Fibroblast of skin of scalp (primary cell): ENCODE measurements at regions not wholly inside any gene's neighbourhood (a gene's known extent, or its start where the extent isn't known, plus 50 kb on each side); places are given as distances from the start of the nearest gene placed in this dataset.
"Not testable (repeated sequence)": the region's sequence is repeated elsewhere in the genome, so short reads cannot be mapped to it uniquely, and the experiment has no call there.

ENCODE experiments used
- DNase-seq: peaks from one replicate; pipeline ENCODE4 v3.0.0-alpha.2; 2013

DNA sequence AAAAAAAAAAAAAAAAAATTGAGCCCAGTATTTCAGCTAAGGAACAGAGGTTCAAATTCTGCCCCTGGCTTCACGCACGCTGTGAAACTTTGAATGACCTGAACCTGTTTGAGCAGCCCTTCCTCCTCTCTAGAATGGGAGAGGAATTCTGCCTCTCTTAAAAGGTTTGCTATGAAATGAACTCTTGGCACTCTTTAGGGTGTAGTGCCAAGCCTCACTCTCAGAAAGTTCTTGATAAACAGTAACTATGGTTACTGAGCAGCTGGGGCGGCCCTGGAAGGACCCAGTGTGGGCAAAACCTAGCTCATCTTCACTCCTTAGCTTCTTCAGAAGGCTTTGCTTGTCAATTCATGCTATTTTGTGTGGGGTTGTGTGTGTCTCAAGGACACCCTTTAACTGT, 73.7 kb downstream of the GEMIN8 start:
- DNase-seq: no peak

DNA sequence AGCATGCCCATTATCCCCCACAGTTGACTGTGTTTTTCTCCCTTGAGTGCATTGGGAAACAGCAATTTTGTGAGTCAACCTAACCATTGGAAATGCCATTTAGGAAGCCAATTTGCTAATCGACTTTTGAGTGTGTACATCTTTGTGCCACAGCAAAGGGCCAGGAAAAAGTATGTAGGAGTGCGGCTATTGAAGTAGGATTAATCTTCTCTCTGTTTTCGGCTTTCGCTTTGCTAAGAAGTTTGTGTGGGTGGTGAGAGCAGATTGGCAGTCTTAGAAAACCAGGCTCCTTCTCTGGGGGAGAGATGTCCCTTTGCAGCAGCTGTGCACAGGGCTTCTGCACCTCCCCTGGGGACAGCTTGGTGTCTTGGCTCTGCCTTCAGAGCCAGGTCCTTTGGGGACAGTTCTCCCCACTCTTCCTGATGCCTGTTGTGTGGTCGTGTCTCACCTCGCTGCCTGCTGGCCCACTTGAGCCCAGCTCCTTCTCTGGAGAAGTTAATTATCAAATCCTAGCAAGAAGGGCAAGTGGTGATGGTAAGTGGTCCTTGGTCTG, 74.5 kb downstream of the GEMIN8 start:
- no peak for DNase-seq

GRCh38 chrX:13952581-13952980, 77.1 kb downstream of the GEMIN8 start:
- DNase-seq: no peak

GRCh38 chrX:13946223-13946622, 83.5 kb downstream of the GEMIN8 start:
- not testable (repeated sequence) for DNase-seq

- DNase-seq: not testable (repeated sequence)
Observed at GRCh38 chrX:13945787-13946186, 83.9 kb downstream of the GEMIN8 start.

DNA sequence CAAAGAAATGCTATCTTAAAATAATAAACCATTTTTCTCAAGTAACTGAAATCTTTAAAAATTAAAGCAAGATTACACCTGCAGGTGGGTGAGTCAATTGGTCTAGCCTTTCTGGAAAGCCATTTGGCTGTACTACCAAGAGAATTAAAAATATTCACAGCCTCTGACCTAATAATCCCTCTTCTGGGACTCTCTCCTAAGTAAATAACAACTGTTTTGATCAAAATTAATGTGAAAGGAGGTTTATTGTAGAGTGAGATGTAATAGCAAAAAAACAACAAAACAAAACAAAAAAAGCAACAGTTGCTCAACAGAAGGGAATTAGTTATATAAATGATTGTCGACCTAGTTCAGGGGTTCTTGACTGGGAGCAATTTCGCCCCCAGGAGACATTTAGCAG, 89.0 kb downstream of the GEMIN8 start:
- DNase-seq: no peak

GRCh38 chrX:13939741-13940597, 89.7 kb downstream of the GEMIN8 start:
- no peak for DNase-seq

DNA sequence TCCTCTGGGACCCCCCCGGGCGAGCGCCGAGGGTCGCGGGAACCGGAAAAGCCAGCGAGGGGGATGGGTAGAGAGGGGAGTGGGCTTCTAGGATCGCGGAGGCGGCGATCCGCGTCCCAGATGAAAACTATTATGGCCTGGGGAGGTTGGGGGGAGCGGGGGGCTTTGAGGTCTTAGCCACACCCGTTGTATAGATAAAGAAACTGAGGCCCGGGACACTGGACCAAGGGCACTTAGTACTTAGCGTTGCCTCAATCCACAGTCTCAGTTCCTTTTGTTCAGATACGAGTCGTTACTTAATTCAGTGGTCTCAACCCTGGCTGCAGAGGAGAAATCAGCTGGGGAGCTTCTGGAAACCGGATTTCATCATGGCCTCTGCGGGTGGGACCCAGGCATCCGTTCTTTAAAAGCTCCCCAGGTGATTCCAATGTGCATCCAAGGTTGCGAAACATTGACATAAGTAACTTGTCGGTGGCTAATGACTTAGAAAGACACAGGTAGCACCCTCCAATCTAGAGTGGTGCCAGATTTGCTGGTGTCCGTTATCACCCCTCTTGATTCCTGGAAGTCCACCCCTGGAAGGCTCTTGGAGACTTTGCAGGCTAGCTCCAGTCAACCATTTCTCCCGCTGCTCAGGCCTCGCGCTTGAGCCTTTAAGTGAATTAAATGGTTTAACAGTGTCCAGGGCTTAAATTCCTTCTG, 90.7 kb downstream of the GEMIN8 start:
- no peak for DNase-seq

DNA sequence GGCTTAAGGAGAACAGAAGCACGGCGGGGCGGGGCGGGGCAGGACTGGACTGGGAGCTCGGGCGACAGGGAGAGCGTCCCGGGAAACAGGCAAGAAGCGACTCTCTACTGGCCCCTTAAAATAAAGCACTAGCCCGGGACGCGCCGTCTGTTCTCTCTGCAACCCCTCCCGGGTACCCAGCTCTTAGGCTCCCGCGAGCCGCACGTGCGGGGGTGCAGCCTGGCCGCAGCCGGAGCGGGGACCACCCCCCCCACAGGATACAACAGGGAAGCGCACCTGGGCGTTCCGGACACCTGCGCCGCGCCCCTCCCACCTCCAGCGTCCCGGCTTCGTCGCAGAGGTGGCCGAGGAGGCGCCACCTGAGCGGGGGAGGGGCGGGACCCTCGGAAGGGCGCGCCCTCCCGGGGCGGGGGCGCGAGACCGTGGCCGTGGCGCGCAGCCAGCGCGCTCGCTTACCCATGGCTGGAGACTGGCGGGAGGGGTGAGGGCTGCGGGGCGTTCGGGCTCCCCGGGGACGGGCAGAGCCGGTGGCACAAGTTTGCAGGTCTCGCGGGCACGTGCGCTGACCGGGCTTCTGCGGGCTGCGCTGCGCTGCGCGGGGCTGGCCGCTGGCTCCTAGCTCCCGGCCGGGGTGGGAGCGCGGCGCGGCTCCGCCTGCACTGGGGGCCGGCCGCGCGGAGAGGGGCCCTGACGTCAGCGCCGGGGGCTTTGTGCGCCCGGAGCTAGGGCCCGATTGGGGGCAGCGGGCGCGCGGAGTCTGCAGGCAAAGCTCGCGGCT, 91.5 kb downstream of the GEMIN8 start:
- peak; percentile 12 for DNase-seq

DNA sequence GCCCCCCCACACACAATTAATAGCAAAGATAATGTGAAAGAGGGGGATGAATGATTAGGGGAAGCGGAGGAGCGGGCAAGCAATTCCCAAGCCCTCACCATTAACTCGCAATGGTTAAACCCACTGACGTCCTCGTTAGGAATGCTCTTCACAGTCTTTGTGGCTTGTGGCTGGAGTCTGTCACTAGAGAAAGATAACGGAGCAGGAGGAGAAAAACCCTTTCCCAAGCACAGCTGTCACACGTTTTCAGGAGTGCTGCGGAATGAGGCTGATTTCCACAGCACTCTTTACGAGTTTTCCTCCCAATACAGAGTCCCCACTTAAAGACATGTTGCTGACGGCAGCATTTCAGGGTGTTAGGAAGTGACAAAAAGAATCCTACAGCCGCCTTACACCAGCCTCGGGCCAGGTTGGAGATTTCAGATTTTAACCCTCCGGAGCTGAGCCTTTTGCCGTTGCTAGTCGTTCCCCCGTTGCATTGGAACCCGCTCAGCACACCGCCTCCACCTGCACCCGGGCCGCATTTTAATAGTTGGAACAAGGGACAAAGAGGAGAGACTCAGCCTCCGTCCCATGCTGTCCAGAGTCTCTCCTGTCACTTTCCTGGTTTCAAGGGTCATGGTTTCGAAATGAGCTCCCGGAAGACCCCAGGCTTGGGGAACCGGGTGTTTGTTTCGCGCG, 92.2 kb downstream of the GEMIN8 start:
- peak; percentile 60 for DNase-seq

DNA sequence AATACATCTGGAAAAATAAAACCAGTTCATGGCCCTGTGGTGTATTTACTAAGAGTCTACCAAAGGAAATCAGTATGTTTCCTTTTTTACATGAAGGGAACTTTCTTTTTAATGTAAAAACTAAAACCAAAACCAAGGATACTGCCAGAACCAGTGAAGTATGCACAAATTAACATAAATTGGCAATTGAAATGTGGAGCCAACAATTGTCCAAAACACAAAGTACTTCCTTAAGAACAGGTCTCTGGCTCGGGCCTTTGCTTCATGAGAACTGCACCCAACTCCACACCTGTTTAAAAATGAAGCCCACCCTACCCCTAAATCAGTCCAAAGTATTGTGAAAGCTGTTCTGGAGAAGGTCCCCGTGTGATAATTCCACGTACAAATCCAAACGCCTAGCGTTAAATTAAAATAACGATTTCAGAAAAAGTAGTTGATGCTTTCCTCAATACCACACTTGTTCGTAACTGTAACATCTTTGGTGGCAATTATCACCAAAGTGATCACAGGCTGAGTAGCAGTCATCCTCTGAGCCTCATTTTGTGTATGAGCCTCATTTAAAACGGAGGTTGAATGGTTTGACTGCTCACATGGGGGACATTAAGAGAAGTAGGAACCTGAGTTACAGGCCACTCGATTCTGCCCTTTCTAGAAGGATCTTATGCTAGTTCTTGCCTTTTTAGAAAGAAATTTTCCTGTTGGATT, 93.0 kb downstream of the GEMIN8 start:
- DNase-seq: no peak

DNA sequence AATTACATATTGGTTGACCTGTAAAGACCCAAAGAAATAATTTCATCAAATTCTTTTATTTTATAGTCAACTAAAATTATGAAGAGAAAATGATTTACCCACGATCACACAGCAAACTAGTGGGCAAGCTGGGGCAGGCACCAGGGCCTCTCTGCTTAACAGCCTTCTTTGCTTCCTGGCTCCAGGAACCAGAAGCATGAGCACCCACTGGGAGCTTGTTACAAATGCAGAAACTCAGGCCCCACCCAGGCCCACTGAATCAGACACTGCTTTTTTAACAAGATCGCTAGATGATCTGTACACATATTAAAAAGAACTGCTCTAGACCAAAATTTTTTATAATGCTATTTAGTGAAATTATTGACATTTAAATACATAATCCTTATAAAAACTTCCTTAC, 95.0 kb downstream of the GEMIN8 start:
- DNase-seq: no peak

DNA sequence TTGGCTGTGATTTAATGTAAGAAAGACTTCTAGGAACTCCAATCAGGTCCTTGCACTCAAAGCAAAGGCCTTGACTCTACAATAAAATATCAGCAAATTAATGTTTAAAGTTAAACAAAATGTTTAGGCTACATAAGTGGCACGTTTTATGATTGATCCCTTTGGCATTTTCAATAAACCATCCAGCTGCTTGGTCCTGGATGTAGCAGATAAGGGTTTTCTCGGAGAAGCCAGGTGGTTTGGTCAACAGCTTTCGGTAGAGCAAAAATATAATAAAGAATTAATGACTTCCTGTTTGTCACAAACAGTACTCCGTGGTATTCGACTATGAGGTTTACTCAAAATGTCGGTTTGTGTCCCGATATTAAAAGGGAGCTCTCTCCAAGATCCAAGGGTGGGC, 95.8 kb downstream of the GEMIN8 start:
- DNase-seq: no peak

GRCh38 chrX:13933352-13933751, 96.3 kb downstream of the GEMIN8 start:
- DNase-seq: no peak

DNA sequence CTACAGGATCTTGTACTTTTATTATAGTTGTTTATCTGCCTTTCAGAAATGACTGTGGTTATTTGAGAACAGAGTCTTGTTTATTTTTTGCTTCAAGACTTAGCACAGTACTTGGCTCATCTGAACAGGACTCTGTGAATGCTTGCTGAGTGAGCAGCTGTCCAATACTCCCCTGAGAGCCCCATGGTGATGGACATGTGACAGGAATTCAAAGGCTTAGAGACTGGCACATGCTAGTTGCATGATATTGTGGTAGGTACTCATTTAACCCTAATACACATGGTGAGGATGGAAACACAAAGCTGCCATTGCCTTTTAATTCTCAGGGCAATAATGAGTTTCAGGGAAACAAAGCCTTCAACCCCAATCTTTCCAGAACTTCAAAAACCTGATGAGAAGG, 97.3 kb downstream of the GEMIN8 start:
- no peak for DNase-seq

DNA sequence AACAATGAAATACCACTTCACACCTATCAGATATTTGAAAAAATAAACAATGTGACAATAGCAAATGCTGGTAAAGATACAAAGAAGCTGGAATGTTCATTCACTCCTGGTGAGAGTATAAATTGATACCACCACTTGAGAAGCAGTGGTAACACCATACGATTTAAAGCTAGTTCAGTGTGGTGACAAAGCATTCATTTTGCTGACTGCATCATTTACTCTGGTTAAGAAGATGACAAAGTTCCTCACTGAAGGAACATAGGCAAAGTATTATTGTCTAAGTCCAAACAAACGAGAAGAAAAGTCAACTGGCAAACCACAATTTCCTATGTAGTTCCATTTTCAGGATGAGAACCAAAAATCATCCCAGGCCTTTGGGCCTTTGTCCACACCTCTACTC, 102.5 kb downstream of the GEMIN8 start:
- no peak for DNase-seq

DNA sequence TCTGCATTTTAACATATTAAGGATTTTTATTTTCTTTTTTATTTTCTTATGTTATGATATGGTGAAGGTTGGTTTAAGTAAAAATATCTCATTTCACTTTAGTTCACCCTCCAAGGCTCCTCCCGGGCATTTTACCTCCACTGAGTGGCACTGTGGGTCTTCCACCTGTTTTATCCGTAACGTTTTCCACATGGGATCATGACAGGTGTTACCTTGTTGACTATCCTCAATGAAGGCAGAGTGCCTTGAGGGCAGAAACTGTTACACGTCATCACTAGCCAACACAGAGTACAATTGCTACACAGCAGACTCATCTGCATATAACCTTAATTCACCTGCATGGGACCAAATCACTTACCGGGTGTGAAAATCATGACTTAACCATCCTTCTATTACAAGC, 105.8 kb downstream of the GEMIN8 start:
- no peak for DNase-seq

DNA sequence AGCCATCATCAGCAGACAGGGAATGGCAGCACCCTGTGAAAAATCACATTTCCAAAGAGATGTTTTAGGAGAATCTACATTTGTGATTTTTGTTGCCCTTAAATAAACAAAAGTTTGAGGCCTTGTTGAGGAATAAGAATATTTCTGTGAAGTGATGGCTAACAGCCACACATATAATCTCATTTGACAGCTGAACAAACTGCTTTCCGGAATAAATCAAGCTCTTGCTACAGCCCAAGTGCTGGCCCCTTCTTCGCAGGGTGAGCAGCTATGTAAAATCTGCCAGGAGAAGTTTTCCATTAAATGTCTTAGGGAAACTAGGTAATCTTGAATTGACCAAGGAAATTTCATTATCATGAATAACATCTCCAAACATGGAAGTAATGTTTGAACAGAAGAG, 106.4 kb upstream of the GPM6B start:
- no peak for DNase-seq

- no peak for DNase-seq
Observed at GRCh38 chrX:13917507-13917906, 100.6 kb upstream of the GPM6B start.

- DNase-seq: peak; percentile 48
Observed at GRCh38 chrX:13911586-13911985, 94.7 kb upstream of the GPM6B start.

DNA sequence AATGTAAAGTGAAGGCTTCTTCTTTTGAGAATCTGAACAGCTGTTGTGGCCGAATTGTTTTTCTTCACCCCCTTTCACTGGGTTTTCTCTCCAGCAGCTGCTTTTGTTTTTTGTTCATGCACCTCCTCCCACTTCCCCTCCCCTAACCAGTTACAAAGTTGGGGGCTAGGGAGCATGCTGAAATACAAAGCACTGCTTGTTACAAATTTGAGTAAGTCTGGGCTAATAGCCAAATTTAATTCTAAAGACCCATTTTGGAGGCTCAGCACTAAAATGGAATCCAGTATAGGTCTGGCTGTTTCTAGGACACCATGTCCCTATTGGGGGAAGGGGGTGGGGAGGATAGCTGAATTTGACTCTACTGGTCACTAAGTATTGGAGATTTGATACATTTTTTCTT, 89.2 kb upstream of the GPM6B start:
- no peak for DNase-seq

DNA sequence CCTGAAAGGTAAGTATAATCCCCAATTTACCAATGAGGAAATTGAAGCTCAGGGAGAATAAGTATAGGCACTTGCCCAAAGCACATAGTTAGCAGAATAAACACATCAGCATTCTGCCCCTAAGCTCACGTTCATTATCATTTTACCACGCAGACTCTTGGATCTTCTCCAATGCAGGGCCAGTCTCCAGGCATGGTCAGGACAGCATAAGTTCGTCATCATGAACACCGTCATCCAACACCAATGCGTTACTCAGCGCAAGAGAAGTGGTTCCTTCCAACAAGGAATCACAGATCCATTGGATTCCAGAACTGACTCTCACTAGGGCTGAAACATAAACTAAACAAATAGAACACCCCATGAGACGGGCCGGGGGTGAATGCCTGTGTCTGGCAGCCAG, 86.5 kb upstream of the GPM6B start:
- DNase-seq: no peak
